HL-60 (cell line): ENCODE measurements at regions not wholly inside any gene's neighbourhood (a gene's known extent, or its start where the extent isn't known, plus 50 kb on each side); places are given as distances from the start of the nearest gene placed in this dataset.

Experiments
- DNase-seq, 2 experiments: peaks; one replicate each; pipeline ENCODE4 v3.0.0-alpha.2; 2010 to 2020; ENCODE audit warnings: low read depth in 1 of 2, low spot score in 1 of 2
- H3K27ac ChIP-seq: fragments of 250-450 bp; sonication (Bioruptor Pico); replicated peaks from 2 replicates; pipeline ENCODE4 v1.5.1; 2020; ENCODE audit warnings: mild to moderate bottlenecking, moderate library complexity
- H3K27me3 ChIP-seq: fragments of 250-450 bp; sonication (Bioruptor Pico); 2 replicates; pipeline ENCODE4 v1.5.1; 2021; ENCODE audit warnings: mild to moderate bottlenecking, moderate library complexity; ENCODE audit not compliant: insufficient read depth, poor library complexity, severe bottlenecking
- H3K4me3 ChIP-seq: replicated peaks from 2 replicates; pipeline ENCODE4 v1.5.1; 2011; ENCODE audit warnings: mild to moderate bottlenecking, control low read depth, low read length; ENCODE audit not compliant: insufficient read depth
- GABPA ChIP-seq: IDR thresholded peaks from 2 replicates; pipeline ENCODE4 v1.6.1; 2012; ENCODE audit warnings: low read depth
- POLR2AphosphoS5 ChIP-seq: IDR thresholded peaks from 2 replicates; pipeline ENCODE4 v1.6.1; 2012; ENCODE audit warnings: low read depth
- SPI1 ChIP-seq: IDR thresholded peaks from 2 replicates; pipeline ENCODE4 v1.6.1; 2012; ENCODE audit warnings: low read depth, mild to moderate bottlenecking, borderline replicate concordance
- TF ChIP-seq, protein P1 (sequence below): IDR thresholded peaks from 2 replicates; pipeline ENCODE4 v1.6.1; 2012; ENCODE audit warnings: low read depth; ENCODE audit not compliant: insufficient replicate concordance
- TF ChIP-seq, protein P2 (sequence below): IDR thresholded peaks from one replicate; pipeline ENCODE4 v1.5.1; 2011; ENCODE audit warnings: low read length, control low read depth, inconsistent platforms; ENCODE audit not compliant: insufficient read depth

DNA sequence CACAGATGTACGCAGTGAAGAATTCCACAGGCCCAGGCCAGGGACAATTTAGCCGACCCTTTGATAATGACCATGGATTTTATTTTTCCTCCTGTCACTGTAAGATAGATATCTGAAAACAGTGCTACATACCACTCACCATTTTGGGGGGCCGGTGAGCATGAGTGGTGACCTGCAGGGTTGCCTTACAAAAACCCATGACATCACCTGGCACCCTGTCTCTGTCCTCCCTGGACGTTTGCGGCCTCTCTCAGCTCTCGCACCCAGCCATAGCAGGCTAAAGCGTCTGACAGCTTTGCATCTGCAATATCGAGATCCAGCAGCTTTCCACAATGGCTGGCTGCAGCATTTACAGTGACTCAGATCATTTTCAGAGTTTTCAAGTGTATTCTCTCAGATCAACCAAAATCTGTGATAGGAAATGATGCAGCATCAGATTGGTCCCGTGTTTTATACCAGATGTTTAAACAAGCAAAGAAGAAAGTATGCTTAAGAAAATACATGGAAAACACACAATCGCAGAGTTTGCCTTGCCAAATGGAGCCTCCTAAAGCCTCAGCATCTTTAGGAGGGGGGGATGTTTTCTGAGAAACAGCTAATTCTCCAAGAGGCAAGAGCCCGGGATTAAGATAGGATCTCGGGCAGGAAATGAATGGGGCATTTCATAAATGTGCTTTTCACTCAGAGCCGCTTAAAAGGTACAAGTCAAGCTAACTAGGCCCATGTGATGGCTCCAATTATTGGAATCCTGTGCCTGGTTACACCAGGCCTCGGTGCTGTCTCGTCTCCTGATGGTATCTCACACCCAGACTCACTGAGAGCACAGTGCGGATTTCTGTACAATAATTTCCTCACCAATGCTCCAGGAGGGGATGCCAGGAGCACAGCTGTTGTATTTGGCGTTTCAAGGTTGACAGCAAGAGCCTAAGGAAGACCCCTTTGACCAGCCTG, 257.3 kb downstream of the XXYLT1 start:
- H3K4me3 ChIP-seq = no peak overlapping the region
- TF ChIP-seq POLR2AphosphoS5 (no peak), GABPA (no peak), SPI1 (no peak)
- TF ChIP-seq, protein P1, sequence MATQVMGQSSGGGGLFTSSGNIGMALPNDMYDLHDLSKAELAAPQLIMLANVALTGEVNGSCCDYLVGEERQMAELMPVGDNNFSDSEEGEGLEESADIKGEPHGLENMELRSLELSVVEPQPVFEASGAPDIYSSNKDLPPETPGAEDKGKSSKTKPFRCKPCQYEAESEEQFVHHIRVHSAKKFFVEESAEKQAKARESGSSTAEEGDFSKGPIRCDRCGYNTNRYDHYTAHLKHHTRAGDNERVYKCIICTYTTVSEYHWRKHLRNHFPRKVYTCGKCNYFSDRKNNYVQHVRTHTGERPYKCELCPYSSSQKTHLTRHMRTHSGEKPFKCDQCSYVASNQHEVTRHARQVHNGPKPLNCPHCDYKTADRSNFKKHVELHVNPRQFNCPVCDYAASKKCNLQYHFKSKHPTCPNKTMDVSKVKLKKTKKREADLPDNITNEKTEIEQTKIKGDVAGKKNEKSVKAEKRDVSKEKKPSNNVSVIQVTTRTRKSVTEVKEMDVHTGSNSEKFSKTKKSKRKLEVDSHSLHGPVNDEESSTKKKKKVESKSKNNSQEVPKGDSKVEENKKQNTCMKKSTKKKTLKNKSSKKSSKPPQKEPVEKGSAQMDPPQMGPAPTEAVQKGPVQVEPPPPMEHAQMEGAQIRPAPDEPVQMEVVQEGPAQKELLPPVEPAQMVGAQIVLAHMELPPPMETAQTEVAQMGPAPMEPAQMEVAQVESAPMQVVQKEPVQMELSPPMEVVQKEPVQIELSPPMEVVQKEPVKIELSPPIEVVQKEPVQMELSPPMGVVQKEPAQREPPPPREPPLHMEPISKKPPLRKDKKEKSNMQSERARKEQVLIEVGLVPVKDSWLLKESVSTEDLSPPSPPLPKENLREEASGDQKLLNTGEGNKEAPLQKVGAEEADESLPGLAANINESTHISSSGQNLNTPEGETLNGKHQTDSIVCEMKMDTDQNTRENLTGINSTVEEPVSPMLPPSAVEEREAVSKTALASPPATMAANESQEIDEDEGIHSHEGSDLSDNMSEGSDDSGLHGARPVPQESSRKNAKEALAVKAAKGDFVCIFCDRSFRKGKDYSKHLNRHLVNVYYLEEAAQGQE = no peak
- TF ChIP-seq, protein P2, sequence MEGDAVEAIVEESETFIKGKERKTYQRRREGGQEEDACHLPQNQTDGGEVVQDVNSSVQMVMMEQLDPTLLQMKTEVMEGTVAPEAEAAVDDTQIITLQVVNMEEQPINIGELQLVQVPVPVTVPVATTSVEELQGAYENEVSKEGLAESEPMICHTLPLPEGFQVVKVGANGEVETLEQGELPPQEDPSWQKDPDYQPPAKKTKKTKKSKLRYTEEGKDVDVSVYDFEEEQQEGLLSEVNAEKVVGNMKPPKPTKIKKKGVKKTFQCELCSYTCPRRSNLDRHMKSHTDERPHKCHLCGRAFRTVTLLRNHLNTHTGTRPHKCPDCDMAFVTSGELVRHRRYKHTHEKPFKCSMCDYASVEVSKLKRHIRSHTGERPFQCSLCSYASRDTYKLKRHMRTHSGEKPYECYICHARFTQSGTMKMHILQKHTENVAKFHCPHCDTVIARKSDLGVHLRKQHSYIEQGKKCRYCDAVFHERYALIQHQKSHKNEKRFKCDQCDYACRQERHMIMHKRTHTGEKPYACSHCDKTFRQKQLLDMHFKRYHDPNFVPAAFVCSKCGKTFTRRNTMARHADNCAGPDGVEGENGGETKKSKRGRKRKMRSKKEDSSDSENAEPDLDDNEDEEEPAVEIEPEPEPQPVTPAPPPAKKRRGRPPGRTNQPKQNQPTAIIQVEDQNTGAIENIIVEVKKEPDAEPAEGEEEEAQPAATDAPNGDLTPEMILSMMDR = no peak
- H3K27ac ChIP-seq = no peak overlapping the region
- DNase-seq = no peak
- no peaks in the 10 kb centered on the region for H3K27me3 ChIP-seq

DNA sequence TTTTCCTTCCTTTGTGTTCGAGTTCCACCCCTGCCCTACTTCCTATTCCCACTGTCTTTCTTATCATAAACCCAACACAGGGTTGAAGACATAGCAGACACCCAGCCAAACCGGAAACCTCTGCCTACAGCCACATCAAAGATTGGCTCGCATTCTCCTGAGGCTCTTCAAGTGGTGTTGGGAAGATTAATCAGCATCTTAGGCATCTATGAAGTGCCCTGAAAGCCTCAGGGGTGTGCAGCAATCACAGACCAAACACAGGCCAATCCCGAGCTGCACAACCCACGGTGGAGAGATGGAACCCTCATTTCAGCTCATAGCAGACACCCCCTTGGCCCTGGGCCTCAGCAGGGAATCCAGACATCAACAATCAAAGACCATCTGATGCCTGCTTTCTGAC, 255.9 kb downstream of the XXYLT1 start:
- no peak overlapping the region for H3K27ac ChIP-seq

DNA sequence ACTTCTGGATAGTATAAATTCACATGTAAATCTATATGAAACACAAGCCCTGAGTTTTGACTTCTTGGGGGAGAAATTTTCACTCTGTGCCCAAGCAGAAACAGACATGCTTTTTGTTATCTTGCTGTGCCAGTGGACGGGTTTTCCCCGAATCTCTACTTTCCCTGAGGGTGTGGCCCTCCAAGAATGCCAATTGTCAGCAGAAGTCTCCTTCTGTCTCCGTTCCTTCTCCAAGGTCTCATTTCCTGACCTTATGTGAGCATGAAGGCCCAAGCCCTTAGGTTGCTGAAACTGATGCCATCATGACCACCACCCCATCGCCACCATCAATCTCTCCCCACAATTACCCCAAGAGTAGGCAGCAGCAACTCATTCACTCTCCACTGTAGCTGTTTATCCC, 253.8 kb downstream of the XXYLT1 start:
- Histone ChIP-seq H3K4me3 (no peak overlapping the region), H3K27me3 (no peaks in the 10 kb centered on the region), H3K27ac (no peak overlapping the region)
- no peak for DNase-seq
- no peak for TF ChIP-seq POLR2AphosphoS5
- TF ChIP-seq, protein P1 = no peak
- TF ChIP-seq, protein P2 = no peak
- no peak for TF ChIP-seq SPI1
- TF ChIP-seq GABPA = no peak

More for the DNA sequence above, 255.9 kb downstream of the XXYLT1 start:
- DNase-seq = peak in 1 of 2 experiments; percentile 30
- H3K27me3 ChIP-seq = no peaks in the 10 kb centered on the region
- H3K4me3 ChIP-seq = no peak overlapping the region
- TF ChIP-seq GABPA = no peak
- no peak for TF ChIP-seq SPI1
- TF ChIP-seq, protein P2 = no peak
- no peak for TF ChIP-seq POLR2AphosphoS5
- TF ChIP-seq, protein P1 = no peak
